GM06990 (cell line): ENCODE measurements at regions not wholly inside any gene's neighbourhood (a gene's known extent, or its start where the extent isn't known, plus 50 kb on each side); places are given as distances from the start of the nearest gene placed in this dataset.
A peak's percentile ranks its signal among the peaks of the same experiment; 100 is the strongest.

ENCODE experiments used
- DNase-seq: peaks from one replicate; pipeline ENCODE4 v3.0.0-alpha.2; 2011; ENCODE audit not compliant: insufficient read length; ENCODE audit errors: extremely low read depth
- H3K27me3 ChIP-seq: replicated peaks from 2 replicates; pipeline ENCODE4 v1.6.0; 2011; ENCODE audit warnings: low read length; ENCODE audit not compliant: control insufficient read depth, insufficient read depth
- H3K36me3 ChIP-seq: 2 replicates; pipeline ENCODE4 v1.5.1; 2011; ENCODE audit warnings: low read length; ENCODE audit not compliant: control insufficient read depth, insufficient read depth
- H3K4me3 ChIP-seq: replicated peaks from 2 replicates; pipeline ENCODE4 v1.5.1; 2011; ENCODE audit warnings: low read depth, mild to moderate bottlenecking, control low read depth, low read length
- CTCF ChIP-seq: IDR thresholded peaks from 2 replicates; pipeline ENCODE4 v1.5.1; 2011; ENCODE audit warnings: low read length, control low read depth, mild to moderate bottlenecking, inconsistent platforms; ENCODE audit not compliant: insufficient read depth, poor library complexity, severe bottlenecking

DNA sequence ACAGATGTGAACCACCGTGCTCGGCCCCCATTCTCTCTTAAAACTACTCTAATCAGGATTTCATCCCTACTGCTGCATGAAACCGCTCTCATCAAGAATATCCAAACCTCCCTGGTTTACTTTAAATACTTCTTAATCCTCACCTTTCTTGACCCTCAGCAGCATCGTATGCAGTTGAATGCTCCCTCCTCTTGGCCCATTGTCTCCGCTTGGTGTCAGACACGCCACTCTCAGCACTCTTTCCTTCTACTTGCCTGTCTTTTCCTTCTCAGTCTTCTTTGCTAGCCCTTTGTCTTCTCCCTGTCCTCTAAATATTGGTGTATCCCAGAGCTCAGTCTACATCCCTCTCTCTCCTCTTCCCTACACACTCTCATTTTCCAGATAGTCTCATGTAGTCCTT lies 314.9 kb downstream of the MRPL39 start:
- Histone ChIP-seq H3K27me3 (no peaks in the 10 kb centered on the region), H3K4me3 (no peak overlapping the region), H3K36me3 (no peaks in the 10 kb centered on the region)
- no peak for TF ChIP-seq CTCF
- DNase-seq, result no peak

DNA sequence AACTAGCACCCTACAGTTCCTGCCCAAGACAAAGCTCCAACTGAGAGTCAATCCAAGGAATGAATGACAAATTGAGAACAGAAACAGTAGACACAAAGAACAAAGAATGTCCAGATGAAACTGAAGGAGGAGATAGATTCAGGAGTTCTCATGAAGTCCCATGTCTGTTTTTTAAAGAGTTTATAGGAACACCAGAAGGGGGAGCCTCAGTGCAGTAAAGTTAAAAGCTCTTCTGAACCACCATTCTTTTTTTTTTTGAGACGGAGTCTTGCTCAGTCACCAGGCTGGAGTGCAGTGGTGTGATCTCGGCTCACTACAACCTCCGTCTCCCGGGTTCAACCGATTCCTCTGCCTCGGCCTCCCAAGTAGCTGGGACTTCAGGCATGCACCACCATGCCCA lies 323.6 kb downstream of the MRPL39 start:
- DNase-seq, result no peak
- H3K36me3 ChIP-seq, result no peaks in the 10 kb centered on the region
- H3K27me3 ChIP-seq, result no peaks in the 10 kb centered on the region
- TF ChIP-seq CTCF, result peak; percentile 47
- H3K4me3 ChIP-seq, result no peak overlapping the region

DNA sequence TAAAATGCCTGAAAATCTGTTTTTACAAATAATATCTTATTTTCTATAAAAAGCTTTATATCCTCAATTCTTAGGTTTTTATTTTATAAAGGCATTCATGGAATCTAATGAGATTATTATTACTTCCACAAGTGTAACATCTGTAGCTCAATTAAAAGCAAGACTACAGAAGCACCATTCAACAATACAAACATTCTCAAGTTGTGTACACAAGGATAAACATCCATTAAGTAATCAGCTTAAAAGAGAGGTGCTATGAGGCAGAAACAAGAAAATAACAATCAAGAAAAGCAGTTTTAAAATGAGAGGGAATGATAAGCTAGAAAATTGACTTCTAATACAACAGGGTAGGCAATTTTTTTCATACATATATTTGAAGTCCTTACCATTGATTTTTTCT lies 326.1 kb downstream of the MRPL39 start:
- H3K27me3 ChIP-seq, result no peaks in the 10 kb centered on the region
- TF ChIP-seq CTCF, result no peak
- no peaks in the 10 kb centered on the region for H3K36me3 ChIP-seq
- DNase-seq, result no peak
- H3K4me3 ChIP-seq, result no peak overlapping the region

DNA sequence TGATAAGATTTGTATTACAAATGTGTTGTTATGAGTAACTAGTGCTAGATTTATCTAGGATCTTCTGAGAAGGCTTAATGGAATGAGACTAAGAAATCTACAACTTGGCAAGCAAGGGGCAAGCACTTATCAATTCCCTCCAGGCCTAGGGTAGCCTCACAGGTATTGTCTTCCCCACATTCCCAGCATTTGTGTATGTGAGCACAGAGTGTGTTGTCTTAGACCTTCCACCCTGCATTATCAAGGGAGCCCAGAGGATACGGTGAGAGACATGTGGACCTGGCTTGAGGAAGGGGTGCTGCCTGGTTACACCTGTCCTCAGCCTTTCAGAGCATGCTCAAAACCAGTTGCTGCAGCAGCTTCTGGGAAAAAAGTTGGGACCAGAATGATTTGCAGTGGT lies 327.2 kb downstream of the MRPL39 start:
- Histone ChIP-seq H3K36me3 (no peaks in the 10 kb centered on the region), H3K4me3 (no peak overlapping the region), H3K27me3 (no peaks in the 10 kb centered on the region)
- TF ChIP-seq CTCF, result no peak
- DNase-seq, result no peak

GRCh38 chr21:25273959-25274358 lies 333.3 kb downstream of the MRPL39 start:
- no peaks in the 10 kb centered on the region for H3K36me3 ChIP-seq
- TF ChIP-seq CTCF, result no peak
- no peaks in the 10 kb centered on the region for H3K27me3 ChIP-seq
- H3K4me3 ChIP-seq, result no peak overlapping the region
- DNase-seq, result no peak

DNA sequence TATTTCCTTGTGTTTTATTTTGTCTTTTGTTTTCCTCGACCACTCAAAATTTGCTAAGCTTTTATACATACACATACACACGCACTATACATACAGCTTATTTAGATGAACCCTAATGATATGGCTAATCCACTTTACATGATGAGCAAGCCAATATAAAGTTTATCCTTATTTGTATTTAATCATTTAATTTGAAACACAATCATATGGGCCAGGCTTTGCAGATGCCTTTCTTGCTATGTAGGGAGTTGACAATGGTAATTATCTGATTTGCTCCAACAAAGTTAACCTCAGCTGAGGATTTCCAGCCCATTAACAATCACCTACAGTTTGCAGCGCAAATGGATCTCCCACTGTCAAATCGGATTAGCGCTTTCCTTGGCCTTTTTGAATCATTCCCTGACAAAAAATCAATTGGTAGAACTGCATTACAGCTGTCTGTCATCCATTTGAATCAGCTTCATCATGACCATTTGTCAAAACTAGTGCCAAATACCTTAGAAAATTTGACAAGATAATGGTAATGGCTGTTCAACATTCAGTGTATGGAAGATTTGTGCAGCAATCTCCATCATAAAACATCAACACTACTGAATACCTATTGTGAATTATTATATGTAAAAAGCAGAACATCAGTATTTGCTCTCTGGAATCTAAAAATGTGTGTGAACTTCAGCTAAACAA lies 352.6 kb downstream of the MRPL39 start:
- H3K36me3 ChIP-seq, result no peaks in the 10 kb centered on the region
- no peak overlapping the region for H3K4me3 ChIP-seq
- TF ChIP-seq CTCF, result no peak
- no peaks in the 10 kb centered on the region for H3K27me3 ChIP-seq
- no peak for DNase-seq
